ENCODE measurements at regions not wholly inside any gene's neighbourhood (a gene's known extent, or its start where the extent isn't known, plus 50 kb on each side); places are given as distances from the start of the nearest gene placed in this dataset.

DNA sequence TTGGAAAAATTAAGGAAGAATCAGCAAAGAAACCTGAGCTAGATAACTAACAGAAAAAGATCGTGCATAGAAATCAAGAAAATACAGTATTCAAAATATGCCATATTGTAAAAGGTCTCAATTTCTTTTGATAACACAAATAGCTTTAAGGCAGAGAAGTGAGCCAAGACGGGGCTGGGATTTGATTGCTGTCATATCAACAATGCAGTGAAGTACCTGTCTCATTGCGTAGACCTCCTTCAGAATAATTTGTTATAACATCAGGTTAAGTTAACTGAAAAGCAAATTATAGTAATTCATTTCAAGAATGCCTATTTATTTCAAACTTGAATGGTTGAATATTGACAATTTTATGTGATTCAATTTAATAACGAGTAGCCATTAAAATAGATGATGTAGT is 453.8 kb upstream of the MAP2 start:
- TF ChIP-seq, protein P1, sequence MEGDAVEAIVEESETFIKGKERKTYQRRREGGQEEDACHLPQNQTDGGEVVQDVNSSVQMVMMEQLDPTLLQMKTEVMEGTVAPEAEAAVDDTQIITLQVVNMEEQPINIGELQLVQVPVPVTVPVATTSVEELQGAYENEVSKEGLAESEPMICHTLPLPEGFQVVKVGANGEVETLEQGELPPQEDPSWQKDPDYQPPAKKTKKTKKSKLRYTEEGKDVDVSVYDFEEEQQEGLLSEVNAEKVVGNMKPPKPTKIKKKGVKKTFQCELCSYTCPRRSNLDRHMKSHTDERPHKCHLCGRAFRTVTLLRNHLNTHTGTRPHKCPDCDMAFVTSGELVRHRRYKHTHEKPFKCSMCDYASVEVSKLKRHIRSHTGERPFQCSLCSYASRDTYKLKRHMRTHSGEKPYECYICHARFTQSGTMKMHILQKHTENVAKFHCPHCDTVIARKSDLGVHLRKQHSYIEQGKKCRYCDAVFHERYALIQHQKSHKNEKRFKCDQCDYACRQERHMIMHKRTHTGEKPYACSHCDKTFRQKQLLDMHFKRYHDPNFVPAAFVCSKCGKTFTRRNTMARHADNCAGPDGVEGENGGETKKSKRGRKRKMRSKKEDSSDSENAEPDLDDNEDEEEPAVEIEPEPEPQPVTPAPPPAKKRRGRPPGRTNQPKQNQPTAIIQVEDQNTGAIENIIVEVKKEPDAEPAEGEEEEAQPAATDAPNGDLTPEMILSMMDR (conservative IDR thresholded peaks at IDR 0.05; ENCODE audit: low read depth), result no peak
- CTCF ChIA-PET, result no interaction called here
- no peak overlapping the region for H3K27ac ChIP-seq
- POLR2A ChIA-PET (ENCODE audit: low non-redundant PET), result no interaction called here
- no peak for DNase-seq (ENCODE audit: low spot score)

DNA sequence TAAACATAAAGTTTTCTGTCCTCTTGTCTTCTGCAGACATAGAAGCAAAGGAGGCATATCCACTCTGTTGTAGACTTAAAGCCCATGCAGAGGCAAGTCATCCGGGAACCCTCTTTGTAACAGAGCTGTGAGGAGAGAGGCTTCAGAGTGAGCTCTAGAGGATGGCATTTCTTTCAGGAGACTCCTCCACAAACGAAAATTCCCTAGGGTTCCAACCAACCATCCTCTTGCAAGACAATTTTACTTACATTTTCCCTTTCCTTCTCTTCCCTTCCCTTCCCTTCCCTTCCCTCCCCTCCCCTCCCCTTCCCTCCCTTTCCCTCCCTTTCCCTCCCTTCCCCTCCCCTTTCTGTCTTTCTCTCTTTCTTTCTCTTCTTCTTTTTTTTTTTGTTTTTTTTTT is 446.3 kb upstream of the MAP2 start:
- no peak for DNase-seq (ENCODE audit: low spot score)

DNA sequence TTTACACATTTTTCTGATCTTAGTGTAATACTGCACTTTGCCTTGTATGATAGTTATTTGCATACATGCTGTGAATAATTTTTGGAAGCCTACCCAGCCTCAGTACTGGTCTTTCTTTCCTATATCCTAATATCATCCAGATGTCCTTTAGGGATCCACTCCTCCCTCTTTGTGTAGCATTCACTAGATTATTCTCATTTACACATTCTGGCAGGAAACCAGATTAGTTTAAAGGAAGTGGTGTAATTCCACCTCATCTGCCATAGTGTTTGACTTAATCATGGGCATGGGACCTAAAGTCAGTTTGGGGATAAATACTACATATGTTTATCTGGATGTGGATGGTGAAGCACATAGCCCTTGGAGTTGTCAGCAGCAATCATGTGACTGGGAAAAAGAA is 444.9 kb upstream of the MAP2 start:
- H3K27ac ChIP-seq, result no peak overlapping the region
- ChIA-PET POLR2A (ENCODE audit: low non-redundant PET) (no interaction called here), CTCF (no interaction called here)
- TF ChIP-seq, protein P1 (conservative IDR thresholded peaks at IDR 0.05; ENCODE audit: low read depth), result no peak
- no peak for DNase-seq (ENCODE audit: low spot score)

More for the DNA sequence above, 446.3 kb upstream of the MAP2 start:
- CTCF ChIA-PET, result no interaction called here
- TF ChIP-seq, protein P1 (conservative IDR thresholded peaks at IDR 0.05; ENCODE audit: low read depth), result no peak
- no peak overlapping the region for H3K27ac ChIP-seq
- POLR2A ChIA-PET (ENCODE audit: low non-redundant PET), result no interaction called here

DNA sequence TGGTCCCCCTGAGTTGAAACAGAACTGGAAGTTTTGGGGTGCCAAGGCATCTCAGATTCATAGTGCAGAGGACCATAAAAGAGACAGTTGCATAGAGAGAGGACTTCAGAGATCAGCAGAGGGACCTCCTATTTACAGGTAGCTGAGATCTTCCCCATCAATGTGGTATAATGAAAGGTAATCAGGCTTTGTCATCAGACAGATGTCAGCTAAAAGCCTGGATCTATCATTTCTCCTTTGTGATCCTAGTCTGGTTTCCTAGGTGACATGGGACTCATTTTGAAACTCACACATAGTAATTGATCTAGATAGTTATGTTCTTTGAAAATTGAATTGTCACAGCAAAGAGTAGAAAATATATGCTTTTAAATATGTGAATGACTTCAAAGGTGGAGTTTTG is 443.5 kb upstream of the MAP2 start:
- POLR2A ChIA-PET (ENCODE audit: low non-redundant PET), result no interaction called here
- H3K27ac ChIP-seq, result no peak overlapping the region
- TF ChIP-seq, protein P1 (conservative IDR thresholded peaks at IDR 0.05; ENCODE audit: low read depth), result no peak
- DNase-seq (ENCODE audit: low spot score), result no peak
- CTCF ChIA-PET, result interaction anchor here (0.7 kb wide), 1 partner anchor 28 kb away, joined by 3 read pairs; no protein-coding TSS in a partner anchor

DNA sequence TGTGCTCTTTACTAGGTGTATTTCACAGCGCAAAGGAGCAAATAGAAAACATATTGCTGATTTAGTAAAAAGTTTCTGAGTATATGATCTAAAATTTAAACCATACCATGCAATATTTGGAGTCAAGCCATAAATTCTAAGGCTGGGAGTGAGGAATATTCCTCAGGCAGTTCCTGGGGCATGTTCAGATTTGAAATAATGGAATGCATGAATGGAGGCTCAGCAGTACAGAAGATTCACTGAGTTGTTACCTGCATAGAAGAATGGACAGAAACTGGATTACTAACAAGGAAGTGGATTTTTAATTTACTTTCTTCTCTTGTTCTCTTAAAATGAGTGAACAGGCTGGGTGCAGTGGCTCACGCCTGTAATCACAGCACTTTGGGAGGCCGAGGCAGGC is 441.0 kb upstream of the MAP2 start:
- TF ChIP-seq, protein P1 (conservative IDR thresholded peaks at IDR 0.05; ENCODE audit: low read depth), result no peak
- H3K27ac ChIP-seq, result peak overlapping the region; percentile 73
- CTCF ChIA-PET, result no interaction called here
- POLR2A ChIA-PET (ENCODE audit: low non-redundant PET), result no interaction called here
- DNase-seq (ENCODE audit: low spot score), result peak; percentile 56

DNA sequence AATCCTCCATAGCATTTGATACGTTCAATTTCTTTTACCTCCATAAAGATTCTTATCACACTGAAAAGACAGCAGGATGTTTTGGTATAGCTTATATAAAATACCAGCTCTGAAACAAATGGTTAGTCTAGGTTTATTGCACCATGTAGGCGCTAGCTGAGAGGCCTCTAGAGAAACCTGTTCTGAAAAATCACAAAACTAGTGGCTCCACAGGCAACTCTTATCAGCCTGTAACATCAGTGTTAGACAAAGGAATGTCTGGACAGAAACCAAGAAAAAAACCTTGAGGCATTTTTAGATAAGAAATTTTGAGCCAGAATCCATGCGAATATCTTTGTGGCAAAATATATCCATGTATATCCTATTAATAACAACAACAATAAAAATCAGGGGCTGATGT is 440.4 kb upstream of the MAP2 start:
- ChIA-PET CTCF (interaction anchor here (0.7 kb wide), 1 partner anchor 435 kb away, joined by 3 read pairs; no protein-coding TSS in a partner anchor), POLR2A (ENCODE audit: low non-redundant PET) (no interaction called here)
- peak overlapping the region; percentile 73 for H3K27ac ChIP-seq
- DNase-seq (ENCODE audit: low spot score), result peak; percentile 7
- TF ChIP-seq, protein P1 (conservative IDR thresholded peaks at IDR 0.05; ENCODE audit: low read depth), result no peak
